Panc1 (cell line): ENCODE measurements at regions not wholly inside any gene's neighbourhood (a gene's known extent, or its start where the extent isn't known, plus 50 kb on each side); places are given as distances from the start of the nearest gene placed in this dataset.

ENCODE experiments used
- ATAC-seq: fragments of 200-7000 bp; cut with Tn5 transposase; 2 replicates; pipeline ENCODE4 v1.9.1; 2020; ENCODE audit warnings: mild to moderate bottlenecking, moderate library complexity
- BruUV-seq: library from RNA; stranded (reverse); fragments of 400-500 nt; replicated peaks from 2 replicates; lab custom pipeline; 2021; lab: Mats Ljungman, UMichigan
- CTCF ChIA-PET: fragments of 300-600 bp; sonication (Branson Sonifier 250); formaldehyde crosslinking; loops from one replicate; lab custom pipeline; 2022; ENCODE audit warnings: antibody characterized with exemption; lab: Charles Lee
- POLR2A ChIA-PET: fragments of 300-600 bp; sonication (Branson Sonifier 250); formaldehyde crosslinking; loops from one replicate; lab custom pipeline; 2022; ENCODE audit warnings: antibody characterized with exemption; lab: Charles Lee
- DNase-seq: peaks from one replicate; pipeline ENCODE4 v3.0.0-alpha.2; 2010; ENCODE audit warnings: low read depth, low spot score
- H3K27ac ChIP-seq: 2 replicates; pipeline ENCODE4 v1.5.1; 2011; ENCODE audit warnings: mild to moderate bottlenecking, low read length, inconsistent platforms
- H3K27me3 ChIP-seq: fragments of 200-500 bp; sonication (Bioruptor generic); 2 replicates; pipeline ENCODE4 v1.6.0; 2014; ENCODE audit warnings: low read length, inconsistent platforms; ENCODE audit not compliant: control insufficient read depth, insufficient read depth
- H3K36me3 ChIP-seq: fragments of 200-500 bp; sonication (Bioruptor generic); 2 replicates; pipeline ENCODE4 v1.5.1; 2014; ENCODE audit warnings: inconsistent platforms, mild to moderate bottlenecking, low read length, moderate library complexity; ENCODE audit not compliant: control insufficient read depth, insufficient read depth
- H3K4me1 ChIP-seq: 2 replicates; pipeline ENCODE4 v1.5.1; 2011; ENCODE audit warnings: inconsistent platforms, mild to moderate bottlenecking, low read length, moderate library complexity; ENCODE audit not compliant: control insufficient read depth, insufficient read depth
- H3K4me3 ChIP-seq, 2 experiments: 2 replicates each; pipeline ENCODE4 v1.5.1; 2011 to 2012; ENCODE audit warnings: low read depth in 2 of 2, low read length in 2 of 2, mild to moderate bottlenecking in 2 of 2, inconsistent platforms in 1 of 2, moderate library complexity in 1 of 2
- H3K9me3 ChIP-seq: fragments of 200-500 bp; sonication (Bioruptor generic); 2 replicates; pipeline ENCODE4 v1.5.1; 2014; ENCODE audit warnings: low read depth, mild to moderate bottlenecking, inconsistent platforms, low read length, moderate library complexity; ENCODE audit not compliant: control insufficient read depth, insufficient read depth
- CTCF ChIP-seq: fragments of 450-650 bp; IDR thresholded peaks from 2 replicates; pipeline ENCODE4 v1.5.1; 2017; ENCODE audit warnings: mild to moderate bottlenecking
- POLR2AphosphoS5 ChIP-seq: IDR thresholded peaks from 2 replicates; pipeline ENCODE4 v1.6.1; 2012; ENCODE audit warnings: mild to moderate bottlenecking, low read depth, low read length, moderate library complexity
- REST ChIP-seq, 2 experiments: IDR thresholded peaks; 2 replicates each; pipeline ENCODE4 v1.6.1; 2011 to 2012; ENCODE audit warnings: low read depth in 2 of 2, control low read depth in 1 of 2, low read length in 1 of 2, mild to moderate bottlenecking in 1 of 2, moderate library complexity in 1 of 2; ENCODE audit not compliant: insufficient read depth in 1 of 2
- SIN3A ChIP-seq: IDR thresholded peaks from 2 replicates; pipeline ENCODE4 v1.6.1; 2012; ENCODE audit warnings: low read depth, mild to moderate bottlenecking, low read length, moderate library complexity, borderline replicate concordance; ENCODE audit not compliant: insufficient read depth
- TCF7L2 ChIP-seq: IDR thresholded peaks from 2 replicates; pipeline ENCODE4 v1.6.1; 2011; ENCODE audit warnings: mild to moderate bottlenecking, low read depth, low read length, inconsistent platforms
- in situ Hi-C: cut with HindIII; loops from 2 replicates; pipeline ENCODE4 v1.10.0; 2016; ENCODE audit warnings: low sequenced_read_pairs, low pct_unique_long_range_greater_than_20kb
- intact Hi-C: fragments of 100-400 bp; cut with micrococcal nuclease; formaldehyde crosslinking; loops from one replicate; pipeline ENCODE4 v1.10.0; 2022; ENCODE audit not compliant: unreplicated experiment

GRCh38 chr9:87292449-87293191, 205.0 kb upstream of the DAPK1 start:
- intact Hi-C loops (no loop called here), in situ Hi-C loops (no loop called here)
- Histone ChIP-seq H3K9me3 (no peaks in the 10 kb centered on the region), H3K27me3 (no peaks in the 10 kb centered on the region), H3K36me3 (no peaks in the 10 kb centered on the region), H3K4me3 (no peak overlapping the region), H3K27ac (no peak overlapping the region), H3K4me1 (no peaks in the 10 kb centered on the region)
- POLR2A ChIA-PET: no interaction called here
- CTCF ChIA-PET: no interaction called here
- DNase-seq (no peak), ATAC-seq (no peak)
- no peak for TF ChIP-seq TCF7L2
- TF ChIP-seq POLR2AphosphoS5: no peak
- no peak for TF ChIP-seq CTCF
- no peak for TF ChIP-seq SIN3A
- TF ChIP-seq REST (IDR thresholded peaks at IDR 0.05; ENCODE audit: insufficient read depth in 1 of 2, low read depth in 2 of 2, low read length in 1 of 2): no peak
- no TSS peak for BruUV-seq

- in situ Hi-C loops (no loop called here), intact Hi-C loops (no loop called here)
- Histone ChIP-seq H3K4me3 (no peak overlapping the region), H3K27me3 (no peaks in the 10 kb centered on the region), H3K9me3 (no peaks in the 10 kb centered on the region), H3K27ac (no peak overlapping the region), H3K4me1 (no peaks in the 10 kb centered on the region), H3K36me3 (no peaks in the 10 kb centered on the region)
- ChIA-PET POLR2A (no interaction called here), CTCF (no interaction called here)
- no peak for ATAC-seq
- DNase-seq: no peak
- no TSS peak for BruUV-seq
- TF ChIP-seq POLR2AphosphoS5 (no peak), REST (IDR thresholded peaks at IDR 0.05; ENCODE audit: insufficient read depth in 1 of 2, low read depth in 2 of 2, low read length in 1 of 2) (no peak), TCF7L2 (no peak), SIN3A (no peak)
Observed at GRCh38 chr9:87294126-87294525, 203.5 kb upstream of the DAPK1 start.
